IPS DF 19.7 (cell line): ENCODE measurements at regions not wholly inside any gene's neighbourhood (a gene's known extent, or its start where the extent isn't known, plus 50 kb on each side); places are given as distances from the start of the nearest gene placed in this dataset.

Source experiments
- DNase-seq: peaks from one replicate; pipeline ENCODE4 v3.0.0-alpha.2; 2013; ENCODE audit warnings: low read depth, low spot score

- no peak for DNase-seq
These were observed 1019.3 kb downstream of the JRKL start for GRCh38 chr11:97409141-97409540.

GRCh38 chr11:97414801-97415200, 1025.0 kb downstream of the JRKL start:
- DNase-seq, result no peak

- no peak for DNase-seq
These were observed 1029.9 kb downstream of the JRKL start for GRCh38 chr11:97419729-97420128.

- no peak for DNase-seq
These were observed 1038.5 kb downstream of the JRKL start for GRCh38 chr11:97428247-97428790.

- DNase-seq, result no peak
These were observed 1041.1 kb downstream of the JRKL start for GRCh38 chr11:97430877-97431276.

GRCh38 chr11:97432926-97433325, 1043.1 kb downstream of the JRKL start:
- DNase-seq, result no peak

- no peak for DNase-seq
These were observed 1055.7 kb downstream of the JRKL start for GRCh38 chr11:97445561-97445960.

- no peak for DNase-seq
These were observed 1061.6 kb downstream of the JRKL start for GRCh38 chr11:97451441-97451840.

GRCh38 chr11:97454988-97455387, 1065.2 kb downstream of the JRKL start:
- no peak for DNase-seq

GRCh38 chr11:97460091-97460490, 1070.3 kb downstream of the JRKL start:
- no peak for DNase-seq

- no peak for DNase-seq
These were observed 1071.4 kb downstream of the JRKL start for GRCh38 chr11:97461044-97461880.

- DNase-seq, result no peak
These were observed 1072.1 kb downstream of the JRKL start for GRCh38 chr11:97461934-97462333.

- DNase-seq, result no peak
These were observed 1074.1 kb downstream of the JRKL start for GRCh38 chr11:97463891-97464290.

- DNase-seq, result no peak
These were observed 1081.7 kb downstream of the JRKL start for GRCh38 chr11:97471480-97471879.

- no peak for DNase-seq
These were observed 1097.6 kb downstream of the JRKL start for GRCh38 chr11:97487387-97487786.

- DNase-seq, result no peak
These were observed 1109.1 kb downstream of the JRKL start for GRCh38 chr11:97498891-97499290.

- DNase-seq, result no peak
These were observed 1112.4 kb downstream of the JRKL start for GRCh38 chr11:97502201-97502600.

GRCh38 chr11:97506076-97506759, 1116.4 kb downstream of the JRKL start:
- no peak for DNase-seq

- no peak for DNase-seq
These were observed 1124.6 kb downstream of the JRKL start for GRCh38 chr11:97514446-97514845.

- DNase-seq, result no peak
These were observed 1126.9 kb downstream of the JRKL start for GRCh38 chr11:97516688-97517087.

GRCh38 chr11:97525273-97525672, 1135.5 kb downstream of the JRKL start:
- DNase-seq, result no peak

- no peak for DNase-seq
These were observed 1147.8 kb downstream of the JRKL start for GRCh38 chr11:97537407-97538150.
